NT2/D1 (cell line): ENCODE measurements at regions not wholly inside any gene's neighbourhood (a gene's known extent, or its start where the extent isn't known, plus 50 kb on each side); places are given as distances from the start of the nearest gene placed in this dataset.
"Not testable (repeated sequence)": the region's sequence is repeated elsewhere in the genome, so short reads cannot be mapped to it uniquely, and the experiment has no call there.

Source experiments
- DNase-seq: peaks from one replicate; pipeline ENCODE4 v3.0.0-alpha.2; 2011; ENCODE audit warnings: low read depth, low spot score
- H3K27me3 ChIP-seq: 2 replicates; pipeline ENCODE4 v1.6.0; 2011; ENCODE audit warnings: mild to moderate bottlenecking; ENCODE audit not compliant: insufficient read length, insufficient read depth
- H3K36me3 ChIP-seq: 2 replicates; pipeline ENCODE4 v1.6.1; 2011; ENCODE audit warnings: mild to moderate bottlenecking, low read length, mixed read lengths; ENCODE audit not compliant: insufficient read depth, insufficient read length
- H3K4me1 ChIP-seq: 2 replicates; pipeline ENCODE4 v1.5.1; 2011; ENCODE audit not compliant: insufficient read depth, insufficient read length
- H3K4me3 ChIP-seq: 2 replicates; pipeline ENCODE4 v1.5.1; 2011; ENCODE audit warnings: low read depth; ENCODE audit not compliant: insufficient read length
- H3K9ac ChIP-seq: 2 replicates; pipeline ENCODE4 v1.6.0; 2011; ENCODE audit warnings: low read depth; ENCODE audit not compliant: insufficient read length
- H3K9me3 ChIP-seq: 2 replicates; pipeline ENCODE4 v1.5.1; 2011; ENCODE audit warnings: mild to moderate bottlenecking, low read length; ENCODE audit not compliant: insufficient read depth
- SUZ12 ChIP-seq: IDR thresholded peaks from 2 replicates; pipeline ENCODE4 v1.6.1; 2011; ENCODE audit not compliant: insufficient read length, insufficient read depth; ENCODE audit errors: extremely low read depth
- YY1 ChIP-seq: IDR thresholded peaks from 2 replicates; pipeline ENCODE4 v1.6.1; 2011; ENCODE audit not compliant: insufficient read length, insufficient read depth
- ZNF274 ChIP-seq: IDR thresholded peaks from 2 replicates; pipeline ENCODE4 v1.6.1; 2011; ENCODE audit warnings: mild to moderate bottlenecking, low read depth, low read length

DNA sequence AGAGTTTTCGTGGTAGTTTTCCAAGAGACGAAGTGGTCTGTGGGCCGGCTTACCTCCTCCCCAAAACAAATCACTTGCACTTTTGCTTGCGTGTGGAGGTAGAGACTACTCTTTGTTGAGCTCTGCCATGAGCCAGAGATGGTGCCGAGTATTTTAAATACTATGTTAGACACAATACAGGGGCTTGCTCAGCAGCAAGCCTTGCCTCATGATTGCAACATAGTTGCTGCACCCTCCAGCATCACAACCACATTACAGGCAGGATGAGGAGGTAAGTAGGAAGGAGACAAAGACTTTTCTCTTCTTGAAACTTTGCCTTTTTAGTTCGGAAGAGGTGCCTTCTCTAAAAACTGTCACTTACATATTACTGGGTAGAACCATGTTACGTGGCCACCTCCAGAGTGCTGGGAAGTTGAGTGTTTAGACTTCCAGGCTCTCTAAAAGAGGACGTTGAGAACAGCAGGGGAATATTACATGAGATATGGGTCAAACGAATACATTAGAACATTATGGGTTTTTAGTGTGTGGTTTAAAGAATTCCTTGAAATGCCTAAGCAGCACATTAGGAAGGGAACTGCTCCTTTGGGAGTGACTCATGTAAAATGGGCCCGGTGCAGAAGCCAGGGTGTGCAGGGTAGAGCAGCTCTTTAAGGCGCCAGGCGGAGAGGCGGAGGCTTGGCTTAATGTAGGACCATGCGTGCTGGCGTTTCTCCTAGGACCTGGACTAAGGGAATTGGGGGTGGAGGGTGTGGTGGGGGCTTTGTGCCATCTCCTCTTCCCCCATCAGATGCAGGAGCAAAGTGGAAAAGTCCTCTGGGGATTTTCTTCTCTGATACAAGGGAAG is 110.6 kb upstream of the PRMT8 start:
- Histone ChIP-seq H3K4me1 (no peaks in the 10 kb centered on the region), H3K9ac (no peak overlapping the region), H3K36me3 (no peaks in the 10 kb centered on the region), H3K27me3 (no peaks in the 10 kb centered on the region), H3K9me3 (peaks cover 15% of the 10 kb centered on the region; the same call in 1 of the 2 replicates), H3K4me3 (no peak overlapping the region)
- TF ChIP-seq SUZ12 (no peak), YY1 (no peak), ZNF274 (no peak)
- no peak for DNase-seq

- no peaks in the 10 kb centered on the region for H3K4me1 ChIP-seq
- H3K4me3 ChIP-seq = no peak overlapping the region
- H3K36me3 ChIP-seq = no peaks in the 10 kb centered on the region
- no peaks in the 10 kb centered on the region for H3K27me3 ChIP-seq
- H3K9me3 ChIP-seq = peaks cover 6% of the 10 kb centered on the region; the same call in 1 of the 2 replicates
- no peak for DNase-seq
- no peak overlapping the region for H3K9ac ChIP-seq
- no peak for TF ChIP-seq SUZ12
- no peak for TF ChIP-seq YY1
- no peak for TF ChIP-seq ZNF274
Observed at GRCh38 chr12:3381059-3382047, 109.7 kb upstream of the PRMT8 start.

- Histone ChIP-seq H3K4me1 (peaks cover 3% of the 10 kb centered on the region), H3K9ac (no peak overlapping the region), H3K4me3 (no peak overlapping the region), H3K27me3 (no peaks in the 10 kb centered on the region), H3K9me3 (no peaks in the 10 kb centered on the region), H3K36me3 (no peaks in the 10 kb centered on the region)
- DNase-seq = no peak
- TF ChIP-seq ZNF274 (no peak), YY1 (no peak), SUZ12 (no peak)
Observed at GRCh38 chr12:3389986-3390385, 101.0 kb upstream of the PRMT8 start.

DNA sequence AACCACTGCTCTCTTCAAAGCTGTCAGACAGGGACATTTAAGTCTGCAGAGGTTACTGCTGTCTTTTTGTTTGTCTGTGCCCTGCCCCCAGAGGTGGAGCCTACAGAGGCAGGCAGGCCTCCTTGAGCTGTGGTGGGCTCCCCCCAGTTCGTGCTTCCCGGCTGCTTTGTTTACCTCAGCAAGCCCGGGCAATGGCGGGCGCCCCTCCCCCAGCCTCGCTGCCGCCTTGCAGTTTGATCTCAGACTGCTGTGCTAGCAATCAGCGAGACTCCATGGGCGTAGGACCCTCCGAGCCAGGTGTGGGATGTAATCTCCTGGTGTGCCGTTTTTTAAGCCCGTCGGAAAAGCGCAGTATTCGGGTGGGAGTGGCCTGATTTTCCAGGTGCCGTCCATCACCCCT is 93.4 kb upstream of the PRMT8 start:
- not testable (repeated sequence) for H3K27me3 ChIP-seq, H3K36me3 ChIP-seq, H3K4me1 ChIP-seq, DNase-seq
- Histone ChIP-seq H3K9me3 (peaks cover 18% of the 10 kb centered on the region), H3K4me3 (peak overlapping the region; percentile 52), H3K9ac (peak overlapping the region; percentile 37)

- no peaks in the 10 kb centered on the region for H3K4me1 ChIP-seq
- H3K36me3 ChIP-seq = no peaks in the 10 kb centered on the region
- H3K9me3 ChIP-seq = peaks cover 21% of the 10 kb centered on the region
- peak overlapping the region; percentile 37 for H3K9ac ChIP-seq
- TF ChIP-seq SUZ12 (no peak), ZNF274 (no peak), YY1 (no peak)
- H3K4me3 ChIP-seq = peak overlapping the region; percentile 52
- no peak for DNase-seq
- H3K27me3 ChIP-seq = no peaks in the 10 kb centered on the region
Observed at GRCh38 chr12:3398196-3398789, 92.7 kb upstream of the PRMT8 start.

GRCh38 chr12:3405821-3406220 is 85.2 kb upstream of the PRMT8 start:
- no peaks in the 10 kb centered on the region for H3K27me3 ChIP-seq
- no peaks in the 10 kb centered on the region for H3K36me3 ChIP-seq
- TF ChIP-seq ZNF274 (no peak), SUZ12 (no peak), YY1 (no peak)
- H3K9ac ChIP-seq = no peak overlapping the region
- H3K4me1 ChIP-seq = no peaks in the 10 kb centered on the region
- no peak overlapping the region for H3K4me3 ChIP-seq
- peaks cover 58% of the 10 kb centered on the region for H3K9me3 ChIP-seq
- DNase-seq = no peak

DNA sequence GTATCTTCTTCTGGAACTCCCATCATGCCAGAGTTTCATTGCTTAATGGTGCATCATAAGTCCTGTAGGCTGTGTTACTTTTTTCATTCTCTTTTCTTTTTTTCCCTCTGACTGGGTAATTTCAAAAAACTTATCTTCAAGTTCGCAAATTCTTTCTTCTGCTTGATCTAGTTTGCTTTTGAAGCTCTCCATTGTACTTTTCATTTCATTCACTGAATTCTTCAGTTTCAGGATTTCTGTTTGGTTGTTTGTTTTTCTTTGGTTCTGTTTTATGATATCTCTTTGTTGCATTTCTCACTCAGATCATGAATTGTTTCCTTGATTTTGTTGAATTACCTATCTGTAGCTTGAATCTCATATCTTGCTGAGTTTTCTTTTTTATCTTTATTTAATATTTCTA is 83.3 kb upstream of the PRMT8 start:
- peaks cover 58% of the 10 kb centered on the region for H3K9me3 ChIP-seq
- no peak for DNase-seq
- H3K4me1 ChIP-seq = no peaks in the 10 kb centered on the region
- no peak for TF ChIP-seq ZNF274
- TF ChIP-seq YY1 = no peak
- TF ChIP-seq SUZ12 = no peak
- H3K27me3 ChIP-seq = no peaks in the 10 kb centered on the region
- no peaks in the 10 kb centered on the region for H3K36me3 ChIP-seq
- no peak overlapping the region for H3K4me3 ChIP-seq
- no peak overlapping the region for H3K9ac ChIP-seq
